ENCODE measurements at regions not wholly inside any gene's neighbourhood (a gene's known extent, or its start where the extent isn't known, plus 50 kb on each side); places are given as distances from the start of the nearest gene placed in this dataset.
"Not testable (repeated sequence)": the region's sequence is repeated elsewhere in the genome, so short reads cannot be mapped to it uniquely, and the experiment has no call there.

- no peak for DNase-seq
Measured at GRCh38 chr1:234836776-234837357, 226.9 kb upstream of the IRF2BP2 start.

GRCh38 chr1:234836045-234836681 is 226.2 kb upstream of the IRF2BP2 start:
- no peak for DNase-seq

- DNase-seq = no peak
Measured at GRCh38 chr1:234835239-234835638, 225.3 kb upstream of the IRF2BP2 start.

- DNase-seq = no peak
Measured at GRCh38 chr1:234833646-234834045, 223.7 kb upstream of the IRF2BP2 start.

DNA sequence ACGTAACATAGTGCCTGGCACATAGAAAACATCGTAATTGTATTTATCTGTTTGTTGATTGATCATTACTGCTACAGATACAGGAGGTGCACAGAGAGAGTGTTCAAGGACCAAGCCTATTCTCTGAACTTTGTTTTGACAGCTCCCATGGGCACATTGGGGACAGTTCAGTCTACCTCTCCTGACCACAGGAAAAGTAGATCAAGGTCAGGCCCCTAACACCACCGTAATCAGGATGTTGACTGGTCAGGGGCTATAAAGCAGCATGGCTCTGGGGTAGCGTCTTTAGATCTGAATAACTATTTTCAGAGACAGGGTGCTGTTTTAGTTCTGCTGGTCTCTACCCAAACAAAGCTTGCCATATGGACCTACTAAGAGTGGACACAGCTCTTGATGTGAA is 223.1 kb upstream of the IRF2BP2 start:
- no peak for DNase-seq

DNA sequence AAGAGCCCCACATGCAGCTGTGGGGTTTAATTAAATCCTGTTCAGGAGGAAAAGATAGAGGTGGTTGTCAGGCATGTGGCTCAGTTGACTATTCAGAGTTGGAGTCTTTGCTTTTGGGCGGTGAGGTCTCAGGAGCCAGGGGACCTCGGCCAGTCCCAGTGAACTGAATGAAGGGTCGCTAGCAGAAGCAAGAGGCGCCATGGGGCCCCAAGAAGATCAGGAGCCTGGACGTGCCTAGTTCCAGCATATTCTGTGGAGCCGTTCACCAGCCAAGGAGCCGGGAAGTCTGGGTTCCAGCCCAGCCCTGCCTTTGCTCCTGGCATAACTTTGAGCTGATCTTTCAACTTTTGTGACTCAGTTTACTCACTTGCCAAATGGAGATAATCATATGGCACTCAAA is 217.7 kb upstream of the IRF2BP2 start:
- no peak for DNase-seq

GRCh38 chr1:234827181-234827580 is 217.2 kb upstream of the IRF2BP2 start:
- DNase-seq = no peak

DNA sequence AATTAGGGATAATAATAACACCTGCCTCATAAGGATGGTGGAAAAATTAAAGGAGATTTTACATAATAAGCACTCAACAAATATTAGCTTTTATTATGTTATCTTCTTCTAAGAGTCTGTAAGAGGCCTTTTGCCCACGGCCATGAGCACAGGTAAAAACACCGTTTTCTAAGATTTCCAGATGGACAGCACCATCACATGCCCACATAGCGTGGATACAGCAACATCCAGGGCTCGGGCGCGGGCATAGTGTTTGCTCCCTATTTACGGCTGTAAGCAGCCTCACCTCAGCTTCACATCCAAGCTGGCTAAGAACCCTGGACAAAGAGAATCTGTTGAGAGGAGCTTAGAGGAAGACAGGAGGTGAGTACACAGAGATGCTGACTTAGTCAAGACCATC is 216.4 kb upstream of the IRF2BP2 start:
- no peak for DNase-seq

DNA sequence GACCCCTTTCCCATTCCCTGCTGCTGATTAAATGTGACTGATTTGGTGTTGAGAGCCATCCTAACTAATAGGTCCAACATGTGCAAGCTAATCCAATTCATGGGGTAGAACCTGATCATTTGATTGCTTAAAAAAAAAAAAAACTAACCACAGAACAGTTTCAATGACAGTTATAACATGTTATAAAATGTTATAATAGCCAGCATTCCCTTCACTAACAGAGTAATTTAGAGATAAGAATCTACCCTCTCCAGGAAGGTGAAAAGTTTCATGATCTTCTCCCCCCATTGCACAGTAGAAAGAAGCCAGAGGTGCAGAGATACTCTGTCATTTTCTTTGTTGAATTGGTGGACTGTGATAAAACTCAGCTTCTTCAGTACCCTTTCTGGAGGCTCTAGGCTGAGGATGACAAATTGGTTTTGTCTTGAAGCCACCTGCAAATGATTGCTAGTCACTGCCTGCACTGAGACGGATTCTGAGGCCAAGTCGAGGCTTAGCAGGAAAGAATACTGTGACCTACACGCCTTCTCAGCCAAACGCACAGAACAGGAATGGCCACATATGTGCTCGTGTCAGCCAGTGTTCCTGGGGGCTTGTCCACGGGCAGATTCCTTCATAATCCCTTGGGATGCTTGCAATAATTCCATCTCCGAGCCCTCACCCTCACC is 215.7 kb upstream of the IRF2BP2 start:
- DNase-seq = no peak

DNA sequence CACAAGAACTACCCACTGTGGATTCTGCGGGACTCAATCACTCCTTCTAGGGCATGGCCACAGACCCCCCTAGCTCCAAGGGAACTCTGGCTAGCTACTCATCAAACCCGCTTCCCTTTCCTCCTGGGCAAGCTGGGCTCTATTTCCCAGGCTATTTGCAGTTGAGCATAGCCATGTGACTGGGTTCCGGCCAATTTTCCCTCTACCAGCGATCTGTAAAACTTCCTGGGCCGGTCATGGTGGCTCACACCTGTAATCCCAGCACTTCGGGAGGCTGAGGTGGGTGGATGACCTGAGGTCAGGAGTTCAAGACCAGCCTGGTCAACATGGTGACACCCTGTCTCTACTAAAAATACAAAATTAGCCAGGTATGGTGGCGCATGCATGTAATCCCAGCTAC is 214.9 kb upstream of the IRF2BP2 start:
- DNase-seq = not testable (repeated sequence)

DNA sequence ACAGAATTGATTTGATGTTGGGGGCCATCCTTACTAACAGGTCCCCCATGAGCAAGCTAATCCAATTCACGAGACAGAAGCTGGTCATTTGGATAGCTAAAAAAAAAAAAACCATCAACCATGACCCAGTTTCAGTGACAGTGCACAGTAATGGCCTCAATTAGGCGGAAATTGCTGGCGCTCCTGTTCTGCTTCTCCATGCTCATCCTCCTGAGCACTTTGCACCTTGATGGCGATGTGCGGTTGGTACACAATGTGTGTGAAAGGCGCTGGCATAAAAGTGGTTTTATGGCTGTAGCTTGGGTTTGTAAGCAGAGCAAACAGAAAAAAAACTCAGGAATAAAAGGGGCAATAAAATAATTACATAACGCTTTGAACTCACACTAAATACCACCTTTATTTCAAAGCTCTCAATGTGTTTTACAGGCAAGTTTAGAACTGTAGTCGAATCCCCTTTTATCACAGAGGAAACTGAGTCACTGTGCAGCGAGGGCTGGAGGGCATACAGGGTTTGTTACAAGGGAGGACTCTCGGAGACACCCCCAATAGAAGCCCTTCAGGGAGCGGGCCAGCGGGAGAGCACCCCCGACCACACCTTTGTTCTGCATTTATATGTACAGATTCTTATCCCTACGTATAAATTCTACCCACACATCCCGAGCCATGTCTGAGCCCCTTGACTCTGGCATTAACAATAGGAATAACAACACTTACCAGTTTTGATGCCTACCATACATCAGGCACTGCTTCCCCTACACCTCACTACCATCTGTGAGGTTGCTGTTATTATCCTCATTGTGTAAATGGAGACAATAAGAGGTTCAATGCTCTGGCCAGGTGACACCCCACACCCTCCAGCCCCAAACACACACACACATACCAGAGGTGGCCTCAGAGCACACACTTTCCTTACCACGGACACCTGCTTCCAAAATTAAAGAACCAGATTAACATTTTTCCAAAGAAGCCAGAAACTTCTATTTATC is 213.5 kb upstream of the IRF2BP2 start:
- DNase-seq = no peak

DNA sequence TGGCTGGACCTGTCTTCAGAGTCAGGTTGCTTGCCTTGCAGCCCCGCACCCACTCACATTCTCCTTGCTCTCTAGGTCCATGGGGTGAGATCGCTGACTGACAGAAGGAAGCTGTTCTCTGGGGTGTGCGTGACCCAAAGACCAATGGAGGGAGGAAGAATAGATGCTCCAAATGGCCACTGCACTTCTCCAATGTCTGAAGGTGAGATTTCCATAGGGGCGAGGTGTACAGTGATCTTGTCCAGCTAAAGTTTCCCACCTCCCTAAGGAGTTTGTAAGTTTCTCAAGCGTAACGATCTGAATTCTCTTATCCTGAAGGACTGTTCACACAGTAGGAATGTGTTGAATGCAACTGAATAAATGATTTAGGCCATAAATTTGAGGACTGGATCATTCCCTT is 211.9 kb upstream of the IRF2BP2 start:
- DNase-seq = no peak

DNA sequence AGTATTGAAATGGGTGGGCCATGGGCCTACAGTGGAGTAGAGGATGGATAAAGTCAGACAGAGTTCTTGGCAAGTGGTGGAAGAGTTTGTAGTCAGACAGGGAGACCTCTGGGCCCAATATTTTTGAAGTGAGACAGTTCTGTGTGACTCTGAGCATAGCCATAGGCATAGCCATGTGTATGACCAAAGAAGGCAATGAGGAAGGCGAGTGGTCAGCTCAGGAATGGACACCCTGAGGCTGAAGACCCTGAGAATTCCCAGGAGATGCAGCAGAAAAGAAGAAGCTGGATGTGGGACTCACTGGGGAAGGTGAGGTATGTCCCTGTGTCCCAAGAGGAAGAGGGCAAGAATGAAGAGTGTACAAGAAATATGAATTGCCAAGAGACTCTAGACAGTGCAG is 210.6 kb upstream of the IRF2BP2 start:
- DNase-seq = no peak

DNA sequence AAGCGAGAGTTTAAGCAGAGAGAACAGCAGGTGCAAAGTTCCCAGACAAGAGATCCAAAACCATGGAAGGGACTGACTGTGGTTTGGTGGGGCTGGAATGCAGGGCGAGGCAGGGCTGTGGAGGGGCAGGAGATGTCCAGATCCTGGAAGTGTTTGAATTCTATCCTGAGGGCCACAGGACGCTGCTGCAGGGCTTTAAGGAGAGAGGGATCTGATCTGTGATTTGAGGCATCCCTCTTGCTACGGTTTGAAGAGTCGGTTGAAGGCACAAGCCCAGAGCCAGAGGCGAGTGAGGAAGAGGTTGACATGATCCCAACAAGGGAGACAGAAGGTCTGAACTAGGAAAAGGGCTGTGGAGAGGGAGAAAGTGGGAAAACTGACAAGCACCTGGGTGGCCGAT is 209.9 kb upstream of the IRF2BP2 start:
- DNase-seq = not testable (repeated sequence)

DNA sequence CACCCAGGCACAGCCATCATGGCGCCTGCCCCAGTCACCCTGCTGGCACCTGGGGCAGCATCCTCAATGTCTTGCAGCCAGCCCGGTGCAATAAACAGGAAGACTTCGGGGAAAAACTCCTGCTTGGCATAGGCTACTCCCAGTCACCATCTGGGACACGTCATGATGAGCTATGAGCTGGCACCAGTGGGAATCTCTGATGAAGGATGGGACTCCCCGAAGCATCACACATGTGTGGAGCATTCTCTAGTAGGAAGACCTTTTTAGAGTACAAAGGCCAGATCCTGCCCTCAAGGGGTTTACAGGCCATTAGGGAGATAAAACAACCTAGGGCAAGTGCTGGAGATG is 208.0 kb upstream of the IRF2BP2 start:
- not testable (repeated sequence) for DNase-seq

- DNase-seq = not testable (repeated sequence)
Measured at GRCh38 chr1:234817313-234818039, 207.5 kb upstream of the IRF2BP2 start.

- not testable (repeated sequence) for DNase-seq
Measured at GRCh38 chr1:234816864-234817263, 206.9 kb upstream of the IRF2BP2 start.

DNA sequence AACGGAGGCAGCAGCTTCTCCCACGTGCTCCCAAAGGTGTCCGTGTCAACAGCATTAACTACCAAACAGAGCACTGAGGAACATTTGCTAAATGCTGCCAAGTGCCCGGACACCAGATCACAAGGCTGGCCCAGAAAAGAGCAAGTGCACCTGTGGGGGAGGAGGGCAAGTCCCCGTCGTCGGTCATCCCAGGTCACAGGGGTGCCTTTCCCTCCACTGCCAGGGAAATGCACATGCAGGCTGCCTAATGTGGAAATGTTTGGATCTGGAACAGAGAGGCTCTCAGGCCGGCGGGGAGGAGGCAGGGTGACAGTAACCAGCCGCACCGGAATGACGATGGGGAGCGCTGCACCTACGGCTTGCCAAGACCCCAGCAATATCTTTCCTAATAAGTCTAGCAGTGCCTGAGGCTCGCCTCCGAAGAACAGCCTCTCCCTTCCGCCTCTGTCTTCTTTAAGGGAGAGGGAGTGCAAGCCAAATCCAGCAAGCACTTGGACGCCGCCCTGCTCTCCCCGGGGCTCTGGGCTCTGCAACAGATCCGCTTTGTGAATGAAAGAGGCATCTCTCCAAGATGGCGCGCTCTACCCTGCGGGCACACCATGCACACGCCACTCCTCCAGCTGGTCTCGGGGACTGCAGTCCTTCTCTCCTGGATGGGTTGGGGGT is 206.3 kb upstream of the IRF2BP2 start:
- not testable (repeated sequence) for DNase-seq

DNA sequence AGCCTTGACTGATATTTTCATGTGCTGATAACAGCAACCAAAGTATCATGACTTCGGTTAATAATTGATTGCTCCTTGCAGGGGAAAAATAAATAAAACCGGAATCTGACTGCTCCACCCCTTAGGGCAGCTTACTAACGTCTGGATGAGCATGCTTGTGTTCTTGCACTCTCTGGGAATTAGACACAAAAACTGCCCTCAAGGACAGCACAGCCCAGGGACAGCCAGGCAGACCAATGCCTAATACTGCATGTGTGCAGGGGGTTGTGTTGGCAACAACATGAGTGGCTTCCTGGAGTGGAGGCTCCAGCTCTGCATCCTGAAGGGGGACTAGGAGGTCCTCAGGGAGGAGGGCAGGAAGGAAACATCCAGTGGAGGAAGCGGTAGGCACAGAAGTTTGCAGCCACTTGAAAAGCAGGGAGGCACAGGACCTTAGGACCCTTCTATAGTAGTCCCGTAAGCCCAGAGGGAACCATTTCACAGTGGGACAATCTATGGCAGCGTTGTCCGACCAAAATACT is 205.4 kb upstream of the IRF2BP2 start:
- not testable (repeated sequence) for DNase-seq

GRCh38 chr1:234814235-234814634 is 204.3 kb upstream of the IRF2BP2 start:
- DNase-seq = not testable (repeated sequence)

DNA sequence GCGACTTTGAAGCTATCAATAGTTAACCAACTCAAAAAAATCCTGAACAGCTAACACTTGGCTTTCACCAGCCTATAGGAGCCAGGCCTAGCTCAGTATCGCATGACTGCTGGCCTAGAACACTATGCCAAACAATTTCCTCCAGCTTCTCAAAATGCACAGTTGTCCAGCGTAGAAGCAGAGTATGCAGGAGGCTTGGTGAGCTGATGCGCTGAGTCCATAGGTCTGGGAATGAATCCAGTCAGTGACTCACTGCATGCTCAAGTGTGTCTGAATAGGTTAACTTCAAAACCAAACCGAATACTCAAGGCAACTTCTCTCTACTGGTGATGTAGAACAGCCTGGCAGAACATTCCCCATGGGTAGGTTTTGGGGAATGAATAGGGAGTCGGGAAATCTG is 201.8 kb upstream of the IRF2BP2 start:
- DNase-seq = not testable (repeated sequence)

GRCh38 chr1:234810726-234811125 is 200.7 kb upstream of the IRF2BP2 start:
- DNase-seq = not testable (repeated sequence)
